ENCODE measurements at regions not wholly inside any gene's neighbourhood (a gene's known extent, or its start where the extent isn't known, plus 50 kb on each side); places are given as distances from the start of the nearest gene placed in this dataset.

DNA sequence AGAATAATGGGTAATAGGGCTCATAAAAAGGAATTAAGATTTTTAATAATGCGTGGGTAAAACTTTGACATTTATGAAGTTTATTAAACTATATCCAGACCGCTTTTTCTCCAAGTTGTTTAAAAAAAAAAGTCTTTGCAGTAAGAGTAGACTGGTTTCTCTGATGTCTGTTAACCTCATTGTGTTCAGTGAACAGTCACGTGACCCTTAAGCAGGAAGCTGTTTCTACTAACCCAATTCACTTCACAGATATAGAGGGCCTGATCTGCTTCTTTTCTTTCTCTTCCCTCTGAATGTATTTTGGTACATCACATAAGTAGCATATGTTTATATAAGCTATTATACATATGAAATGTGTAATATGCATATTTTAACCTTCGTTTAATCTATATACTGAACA, 1011.3 kb upstream of the CELF4 start:
- ChIA-PET POLR2A (no interaction called here), CTCF (no interaction called here)
- no TSS peak for BruUV-seq (replicated peaks)
- H3K9me1 ChIP-seq (replicated peaks; ENCODE audit: control insufficient read depth, extremely low read depth, insufficient read depth, low read length): no peaks in the 10 kb centered on the region
- peaks cover 8% of the 10 kb centered on the region for H3K9me3 ChIP-seq (replicated peaks; ENCODE audit: control insufficient read depth, insufficient read depth, low read length)
- intact Hi-C loops (cut with micrococcal nuclease): no loop called here
- H3K9ac ChIP-seq (replicated peaks; ENCODE audit: extremely low read depth, insufficient read depth, low read length): no peak overlapping the region
- H3K4me1 ChIP-seq (ENCODE audit: control insufficient read depth, extremely low read depth, insufficient read depth, low read length): no peaks in the 10 kb centered on the region
- no peaks in the 10 kb centered on the region for H3K79me2 ChIP-seq (ENCODE audit: control insufficient read depth, insufficient read depth, low read length)
- H3K27me3 ChIP-seq (ENCODE audit: control insufficient read depth in 2 of 2, insufficient read depth in 2 of 2, low read length in 2 of 2): no peaks in the 10 kb centered on the region
- H3K36me3 ChIP-seq (ENCODE audit: control insufficient read depth in 2 of 2, extremely low read depth in 1 of 2, insufficient read depth in 2 of 2, low read length in 2 of 2): no peaks in the 10 kb centered on the region
- no peak overlapping the region for H3K4me3 ChIP-seq (replicated peaks in 1 of 3; ENCODE audit: insufficient read depth in 1 of 3, low read depth in 1 of 3, low read length in 3 of 3)
- dilution Hi-C loops (cut with MboI; ENCODE audit: extremely low pct_ligation_motif_present, low sequenced_read_pairs): no loop called here
- DNase-seq (ENCODE audit: low read depth, low spot score) (no peak), FAIRE-seq (no peak)
- H3K4me2 ChIP-seq (ENCODE audit: insufficient read depth, low read length): no peak overlapping the region
- H3K27ac ChIP-seq (ENCODE audit: insufficient read depth, low read depth, low read length): no peak overlapping the region
- no peaks in the 10 kb centered on the region for H4K20me1 ChIP-seq (replicated peaks; ENCODE audit: control insufficient read depth, extremely low read depth, insufficient read depth, low read length)
- TF ChIP-seq, protein P1, sequence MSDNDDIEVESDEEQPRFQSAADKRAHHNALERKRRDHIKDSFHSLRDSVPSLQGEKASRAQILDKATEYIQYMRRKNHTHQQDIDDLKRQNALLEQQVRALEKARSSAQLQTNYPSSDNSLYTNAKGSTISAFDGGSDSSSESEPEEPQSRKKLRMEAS (IDR thresholded peaks at IDR 0.05; ENCODE audit: insufficient read depth, insufficient read length): no peak
- no peak for TF ChIP-seq FOS (IDR thresholded peaks at IDR 0.05; ENCODE audit: borderline replicate concordance, insufficient read depth, low read length)
- TF ChIP-seq POLR2AphosphoS5 (IDR thresholded peaks at IDR 0.05; ENCODE audit: insufficient read depth, low read depth, low read length): no peak
- TF ChIP-seq MYC (IDR thresholded peaks at IDR 0.05; ENCODE audit: low read depth, low read length): no peak
- TF ChIP-seq JUN (IDR thresholded peaks at IDR 0.05; ENCODE audit: borderline replicate concordance, insufficient read depth, insufficient read length, low read depth): no peak
- no peak for TF ChIP-seq POLR2A (IDR thresholded peaks at IDR 0.05; ENCODE audit: low read depth, low read length)
- TF ChIP-seq EZH2 (IDR thresholded peaks at IDR 0.05; ENCODE audit: borderline replicate concordance, low read depth, low read length, severe bottlenecking): no peak
- TF ChIP-seq CTCF (IDR thresholded peaks at IDR 0.05; ENCODE audit: extremely low read depth in 1 of 2, insufficient read depth in 1 of 2, low read depth in 1 of 2, low read length in 2 of 2): no peak
- TF ChIP-seq GATA2 (IDR thresholded peaks at IDR 0.05; ENCODE audit: insufficient read depth, insufficient read length, low read depth, low read length): no peak
- H2AFZ ChIP-seq (ENCODE audit: low read depth, low read length): no peak overlapping the region

Measured in endothelial cell of umbilical vein (primary cell).